CD4-positive, alpha-beta T cell treated with Interleukin-10 for 1 hour (primary cell): ENCODE measurements at regions not wholly inside any gene's neighbourhood (a gene's known extent, or its start where the extent isn't known, plus 50 kb on each side); places are given as distances from the start of the nearest gene placed in this dataset.
"Not testable (repeated sequence)": the region's sequence is repeated elsewhere in the genome, so short reads cannot be mapped to it uniquely, and the experiment has no call there.

Experiments used
- DNase-seq: peaks from one replicate; pipeline ENCODE4 v3.0.0-alpha.2; 2020

- no peak for DNase-seq
Observed at GRCh38 chr4:107389965-107390364, 330.1 kb downstream of the PAPSS1 start.

GRCh38 chr4:107388736-107389274 is 331.2 kb downstream of the PAPSS1 start:
- DNase-seq, result no peak

GRCh38 chr4:107380836-107381438 is 339.1 kb downstream of the PAPSS1 start:
- DNase-seq, result no peak

- DNase-seq, result no peak
Observed at GRCh38 chr4:107380190-107380589, 339.8 kb downstream of the PAPSS1 start.

- no peak for DNase-seq
Observed at GRCh38 chr4:107379054-107379869, 340.8 kb downstream of the PAPSS1 start.

GRCh38 chr4:107376293-107376692 is 340.2 kb upstream of the DKK2 start:
- DNase-seq, result no peak

- no peak for DNase-seq
Observed at GRCh38 chr4:107366900-107367299, 330.8 kb upstream of the DKK2 start.

GRCh38 chr4:107366016-107366735 is 330.1 kb upstream of the DKK2 start:
- no peak for DNase-seq

GRCh38 chr4:107363125-107363524 is 327.0 kb upstream of the DKK2 start:
- DNase-seq, result no peak

GRCh38 chr4:107359208-107359607 is 323.1 kb upstream of the DKK2 start:
- DNase-seq, result no peak

GRCh38 chr4:107354304-107354703 is 318.2 kb upstream of the DKK2 start:
- DNase-seq, result not testable (repeated sequence)

GRCh38 chr4:107351196-107351595 is 315.1 kb upstream of the DKK2 start:
- DNase-seq, result no peak

- no peak for DNase-seq
Observed at GRCh38 chr4:107349732-107350131, 313.6 kb upstream of the DKK2 start.

GRCh38 chr4:107349266-107349665 is 313.2 kb upstream of the DKK2 start:
- no peak for DNase-seq

- no peak for DNase-seq
Observed at GRCh38 chr4:107348188-107349050, 312.3 kb upstream of the DKK2 start.

GRCh38 chr4:107333518-107333917 is 297.4 kb upstream of the DKK2 start:
- DNase-seq, result no peak

GRCh38 chr4:107332656-107333055 is 296.5 kb upstream of the DKK2 start:
- not testable (repeated sequence) for DNase-seq

GRCh38 chr4:107330916-107331315 is 294.8 kb upstream of the DKK2 start:
- DNase-seq, result no peak

GRCh38 chr4:107319386-107319785 is 283.3 kb upstream of the DKK2 start:
- no peak for DNase-seq

GRCh38 chr4:107318078-107318477 is 282.0 kb upstream of the DKK2 start:
- no peak for DNase-seq

- DNase-seq, result no peak
Observed at GRCh38 chr4:107317611-107318010, 281.5 kb upstream of the DKK2 start.

GRCh38 chr4:107315584-107315983 is 279.5 kb upstream of the DKK2 start:
- DNase-seq, result no peak

- DNase-seq, result no peak
Observed at GRCh38 chr4:107314156-107314555, 278.0 kb upstream of the DKK2 start.
